ENCODE measurements at regions not wholly inside any gene's neighbourhood (a gene's known extent, or its start where the extent isn't known, plus 50 kb on each side); places are given as distances from the start of the nearest gene placed in this dataset.

DNA sequence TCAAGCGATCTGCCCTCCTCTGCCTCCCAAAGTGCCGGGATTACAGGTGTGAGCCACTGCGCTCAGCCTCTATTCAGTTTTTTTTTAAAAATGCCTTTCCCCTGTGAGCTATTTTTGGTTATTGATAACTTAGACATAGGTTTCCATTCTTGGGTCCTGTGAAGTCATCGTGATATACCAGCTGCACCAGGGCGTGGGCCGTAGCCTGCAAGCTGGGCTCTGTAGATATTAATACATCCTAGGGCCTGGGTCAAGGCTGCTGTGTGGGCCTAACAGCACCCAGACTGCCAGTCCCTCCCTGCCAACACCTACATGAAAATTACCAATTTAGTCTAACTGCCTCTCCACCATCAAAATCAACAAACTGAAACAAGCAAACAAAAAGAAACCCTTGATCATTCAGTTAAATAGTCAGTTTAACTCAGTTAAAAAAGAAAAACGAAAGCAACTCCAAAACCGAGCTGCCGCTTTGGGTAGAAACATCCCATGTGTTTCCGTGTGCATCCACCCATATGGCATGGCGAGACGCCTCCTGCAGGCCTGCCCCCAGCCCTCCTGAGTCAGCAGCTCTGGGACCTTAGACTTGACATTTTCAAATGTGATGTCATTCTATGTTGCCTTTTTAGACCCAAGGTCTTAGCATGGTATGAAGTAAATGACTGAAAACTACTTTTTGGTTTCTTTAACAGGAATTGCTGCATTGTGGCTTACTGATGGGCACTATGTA, 330.2 kb downstream of the GLRX3 start:
- Histone ChIP-seq H3K4me3 (no peak overlapping the region), H3K27me3 (no peaks in the 10 kb centered on the region), H3K9me3 (no peaks in the 10 kb centered on the region), H3K36me3 (no peaks in the 10 kb centered on the region), H3K27ac (no peak overlapping the region), H3K4me1 (no peaks in the 10 kb centered on the region)
- TF ChIP-seq POLR2A (IDR thresholded peaks at IDR 0.05): no peak
- TF ChIP-seq, protein P1, sequence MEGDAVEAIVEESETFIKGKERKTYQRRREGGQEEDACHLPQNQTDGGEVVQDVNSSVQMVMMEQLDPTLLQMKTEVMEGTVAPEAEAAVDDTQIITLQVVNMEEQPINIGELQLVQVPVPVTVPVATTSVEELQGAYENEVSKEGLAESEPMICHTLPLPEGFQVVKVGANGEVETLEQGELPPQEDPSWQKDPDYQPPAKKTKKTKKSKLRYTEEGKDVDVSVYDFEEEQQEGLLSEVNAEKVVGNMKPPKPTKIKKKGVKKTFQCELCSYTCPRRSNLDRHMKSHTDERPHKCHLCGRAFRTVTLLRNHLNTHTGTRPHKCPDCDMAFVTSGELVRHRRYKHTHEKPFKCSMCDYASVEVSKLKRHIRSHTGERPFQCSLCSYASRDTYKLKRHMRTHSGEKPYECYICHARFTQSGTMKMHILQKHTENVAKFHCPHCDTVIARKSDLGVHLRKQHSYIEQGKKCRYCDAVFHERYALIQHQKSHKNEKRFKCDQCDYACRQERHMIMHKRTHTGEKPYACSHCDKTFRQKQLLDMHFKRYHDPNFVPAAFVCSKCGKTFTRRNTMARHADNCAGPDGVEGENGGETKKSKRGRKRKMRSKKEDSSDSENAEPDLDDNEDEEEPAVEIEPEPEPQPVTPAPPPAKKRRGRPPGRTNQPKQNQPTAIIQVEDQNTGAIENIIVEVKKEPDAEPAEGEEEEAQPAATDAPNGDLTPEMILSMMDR (IDR thresholded peaks at IDR 0.05 in 4 of 5, conservative IDR thresholded peaks at IDR 0.05 in 1 of 5): no peak
- DNase-seq (no peak), ATAC-seq (no peak)
- intact Hi-C loops (cut with DNase I; ENCODE audit: low total_unique reads): no loop called here
- in situ Hi-C loops (cut with MboI; ENCODE audit: low sequenced_read_pairs in 4 of 4): no loop called here

- intact Hi-C loops (cut with DNase I; ENCODE audit: low total_unique reads): no loop called here
- no peak for TF ChIP-seq POLR2A (IDR thresholded peaks at IDR 0.05)
- TF ChIP-seq, protein P1 (IDR thresholded peaks at IDR 0.05 in 4 of 5, conservative IDR thresholded peaks at IDR 0.05 in 1 of 5): no peak
- no peak for ATAC-seq
These were observed 334.1 kb downstream of the GLRX3 start for GRCh38 chr10:130470286-130470685.

GRCh38 chr10:130470973-130471372, 334.8 kb downstream of the GLRX3 start:
- TF ChIP-seq POLR2A (IDR thresholded peaks at IDR 0.05): no peak
- TF ChIP-seq, protein P1 (IDR thresholded peaks at IDR 0.05 in 4 of 5, conservative IDR thresholded peaks at IDR 0.05 in 1 of 5): no peak
- no peak for ATAC-seq
- Histone ChIP-seq H3K9me3 (no peaks in the 10 kb centered on the region), H3K27me3 (no peaks in the 10 kb centered on the region), H3K4me3 (no peak overlapping the region), H3K27ac (no peak overlapping the region), H3K4me1 (no peaks in the 10 kb centered on the region), H3K36me3 (no peaks in the 10 kb centered on the region)
- intact Hi-C loops (cut with DNase I; ENCODE audit: low total_unique reads): no loop called here
- in situ Hi-C loops (cut with MboI; ENCODE audit: low sequenced_read_pairs in 4 of 4): no loop called here
- DNase-seq: no peak

More at GRCh38 chr10:130470286-130470685, 334.1 kb downstream of the GLRX3 start:
- Histone ChIP-seq H3K36me3 (no peaks in the 10 kb centered on the region), H3K9me3 (no peaks in the 10 kb centered on the region), H3K4me3 (no peak overlapping the region), H3K27ac (no peak overlapping the region), H3K4me1 (no peaks in the 10 kb centered on the region), H3K27me3 (no peaks in the 10 kb centered on the region)
- in situ Hi-C loops (cut with MboI; ENCODE audit: low sequenced_read_pairs in 4 of 4): no loop called here
- no peak for DNase-seq

- intact Hi-C loops (cut with DNase I; ENCODE audit: low total_unique reads): no loop called here
- in situ Hi-C loops (cut with MboI; ENCODE audit: low sequenced_read_pairs in 4 of 4): no loop called here
- no peaks in the 10 kb centered on the region for H3K36me3 ChIP-seq
- H3K9me3 ChIP-seq: no peaks in the 10 kb centered on the region
- H3K4me1 ChIP-seq: no peaks in the 10 kb centered on the region
- DNase-seq: no peak
- H3K27me3 ChIP-seq: no peaks in the 10 kb centered on the region
- no peak for TF ChIP-seq POLR2A (IDR thresholded peaks at IDR 0.05)
- TF ChIP-seq, protein P1 (IDR thresholded peaks at IDR 0.05 in 4 of 5, conservative IDR thresholded peaks at IDR 0.05 in 1 of 5): no peak
- H3K4me3 ChIP-seq: no peak overlapping the region
- ATAC-seq: no peak
- H3K27ac ChIP-seq: no peak overlapping the region
These were observed 335.3 kb downstream of the GLRX3 start for GRCh38 chr10:130471486-130471885.

DNA sequence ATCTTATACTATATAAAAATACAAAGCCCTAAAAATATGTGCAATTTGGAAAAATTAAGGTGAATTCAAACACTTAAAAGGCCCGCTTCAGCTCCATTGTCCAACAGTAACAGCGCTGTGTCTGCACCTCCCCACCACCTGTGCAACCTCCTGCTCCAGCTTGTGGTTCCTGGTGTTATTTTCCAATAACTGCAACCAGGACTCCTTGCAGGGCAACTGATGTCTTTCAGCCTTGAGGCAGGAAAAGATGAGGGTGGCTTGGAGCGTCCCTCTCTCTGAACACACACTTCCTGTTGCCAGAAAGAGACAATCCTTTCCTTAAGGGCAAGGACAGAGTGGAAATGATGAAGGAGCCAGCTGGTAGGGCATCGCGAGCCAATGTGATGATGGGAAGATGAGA, 336.0 kb downstream of the GLRX3 start:
- ATAC-seq (no peak), DNase-seq (no peak)
- Histone ChIP-seq H3K27ac (no peak overlapping the region), H3K4me3 (no peak overlapping the region), H3K27me3 (no peaks in the 10 kb centered on the region), H3K4me1 (no peaks in the 10 kb centered on the region), H3K36me3 (no peaks in the 10 kb centered on the region), H3K9me3 (no peaks in the 10 kb centered on the region)
- intact Hi-C loops (cut with DNase I; ENCODE audit: low total_unique reads): no loop called here
- no peak for TF ChIP-seq POLR2A (IDR thresholded peaks at IDR 0.05)
- TF ChIP-seq, protein P1 (IDR thresholded peaks at IDR 0.05 in 4 of 5, conservative IDR thresholded peaks at IDR 0.05 in 1 of 5): no peak
- in situ Hi-C loops (cut with MboI; ENCODE audit: low sequenced_read_pairs in 4 of 4): no loop called here
